Natural killer cell (primary cell): ENCODE measurements at regions not wholly inside any gene's neighbourhood (a gene's known extent, or its start where the extent isn't known, plus 50 kb on each side); places are given as distances from the start of the nearest gene placed in this dataset.

Experiments used
- ATAC-seq, 3 donors: fragments of 150-1000 bp in 2 of 3; fragments of 200-7000 bp in 1 of 3; cut with Tn5 transposase; 1 replicate in 1 of 3; 2 replicates in 2 of 3; pipeline ENCODE4 v1.10.0; 2021; ENCODE audit warnings: mild to moderate bottlenecking in 2 of 3, moderate library complexity in 2 of 3
- DNase-seq, 2 donors: peaks; one replicate each; pipeline versions ENCODE4 v3.0.0 to v3.0.0-alpha.2; 2013 to 2021; ENCODE audit warnings: mixed read lengths in 1 of 2
- H3K27ac ChIP-seq: one replicate; pipeline ENCODE4 v1.5.1; 2013; ENCODE audit warnings: mild to moderate bottlenecking, low read length
- H3K27me3 ChIP-seq: one replicate; pipeline ENCODE4 v1.6.1; 2013; ENCODE audit warnings: low read length; ENCODE audit not compliant: control insufficient read depth, insufficient read depth
- H3K36me3 ChIP-seq: one replicate; pipeline ENCODE4 v1.6.1; 2013; ENCODE audit warnings: low read length; ENCODE audit not compliant: control insufficient read depth, insufficient read depth
- H3K4me1 ChIP-seq: one replicate; pipeline ENCODE4 v1.6.1; 2013; ENCODE audit warnings: low read length; ENCODE audit not compliant: control insufficient read depth, insufficient read depth
- H3K4me3 ChIP-seq: one replicate; pipeline ENCODE4 v1.5.1; 2013; ENCODE audit warnings: low read length
- H3K9me3 ChIP-seq: one replicate; pipeline ENCODE4 v1.6.1; 2013; ENCODE audit warnings: low read length; ENCODE audit not compliant: control insufficient read depth, insufficient read depth
- H3K27ac Mint-ChIP-seq, 2 donors: one replicate each; pipeline ENCODE4 v1.8.0; 2022; ENCODE audit warnings: mild to moderate bottlenecking in 2 of 2, mixed read lengths in 2 of 2, moderate library complexity in 1 of 2
- H3K27me3 Mint-ChIP-seq, 2 donors: one replicate each; pipeline ENCODE4 v1.8.0; 2022; ENCODE audit warnings: low read depth in 2 of 2, mixed read lengths in 2 of 2
- H3K36me3 Mint-ChIP-seq: one replicate; pipeline ENCODE4 v1.8.0; 2022; ENCODE audit warnings: mixed read lengths
- H3K4me1 Mint-ChIP-seq, 2 donors: one replicate each; pipeline ENCODE4 v1.8.0; 2022; ENCODE audit warnings: mixed read lengths in 2 of 2
- H3K4me3 Mint-ChIP-seq: one replicate; pipeline ENCODE4 v1.8.0; 2022; ENCODE audit warnings: mild to moderate bottlenecking, moderate library complexity, mixed read lengths
- H3K9me3 Mint-ChIP-seq, 2 donors: one replicate each; pipeline ENCODE4 v1.8.0; 2022; ENCODE audit warnings: mixed read lengths in 2 of 2
- WGBS: methylation state at CpG from one replicate; pipeline ENCODE4 v1.1.7; 2013; ENCODE audit warnings: missing lambda C conversion rate; ENCODE audit not compliant: insufficient coverage; 5-methylcytosine and 5-hydroxymethylcytosine counted together
- intact Hi-C: fragments of 100-400 bp; cut with micrococcal nuclease; formaldehyde crosslinking; loops from one replicate; pipeline ENCODE4 v1.14.2; 2022
- TF ChIP-seq, protein P1 (sequence below): fragments of 200-600 bp; IDR thresholded peaks from one replicate; pipeline ENCODE4 v1.8.0; 2022; ENCODE audit warnings: antibody characterized with exemption

DNA sequence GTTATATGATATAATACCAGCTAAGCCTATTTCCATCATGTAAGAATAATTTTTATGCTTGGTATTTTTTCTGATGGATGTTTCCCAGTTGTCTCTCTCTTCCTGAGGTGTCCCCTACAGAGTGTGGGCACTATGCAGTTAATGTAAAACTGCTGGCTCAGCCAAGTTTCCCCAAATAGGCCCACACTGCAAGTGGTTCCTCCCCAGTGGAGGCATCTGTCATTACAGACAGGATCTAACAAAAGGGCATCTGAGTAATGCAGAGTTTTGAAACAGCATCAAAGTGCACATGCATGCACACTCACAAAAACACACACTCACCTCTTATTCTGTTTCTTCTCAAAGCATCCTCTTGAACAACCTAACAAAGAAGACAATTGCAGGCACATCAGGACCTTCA lies 221.0 kb downstream of the VCY1B start:
- Histone ChIP-seq H3K27ac (no peak overlapping the region), H3K36me3 (no peaks in the 10 kb centered on the region), H3K4me1 (no peaks in the 10 kb centered on the region), H3K27me3 (no peaks in the 10 kb centered on the region), H3K4me3 (no peak overlapping the region), H3K9me3 (no peaks in the 10 kb centered on the region)
- Mint-ChIP-seq H3K36me3 (no peaks in the 10 kb centered on the region), H3K4me3 (no peak overlapping the region), H3K4me1 (no peaks in the 10 kb centered on the region), H3K27me3 (no peaks in the 10 kb centered on the region), H3K9me3 (peaks cover 0 to 6% of the 10 kb centered on the region in 2 donors), H3K27ac (no peak overlapping the region)
- intact Hi-C loops, result no loop called here
- TF ChIP-seq, protein P1, sequence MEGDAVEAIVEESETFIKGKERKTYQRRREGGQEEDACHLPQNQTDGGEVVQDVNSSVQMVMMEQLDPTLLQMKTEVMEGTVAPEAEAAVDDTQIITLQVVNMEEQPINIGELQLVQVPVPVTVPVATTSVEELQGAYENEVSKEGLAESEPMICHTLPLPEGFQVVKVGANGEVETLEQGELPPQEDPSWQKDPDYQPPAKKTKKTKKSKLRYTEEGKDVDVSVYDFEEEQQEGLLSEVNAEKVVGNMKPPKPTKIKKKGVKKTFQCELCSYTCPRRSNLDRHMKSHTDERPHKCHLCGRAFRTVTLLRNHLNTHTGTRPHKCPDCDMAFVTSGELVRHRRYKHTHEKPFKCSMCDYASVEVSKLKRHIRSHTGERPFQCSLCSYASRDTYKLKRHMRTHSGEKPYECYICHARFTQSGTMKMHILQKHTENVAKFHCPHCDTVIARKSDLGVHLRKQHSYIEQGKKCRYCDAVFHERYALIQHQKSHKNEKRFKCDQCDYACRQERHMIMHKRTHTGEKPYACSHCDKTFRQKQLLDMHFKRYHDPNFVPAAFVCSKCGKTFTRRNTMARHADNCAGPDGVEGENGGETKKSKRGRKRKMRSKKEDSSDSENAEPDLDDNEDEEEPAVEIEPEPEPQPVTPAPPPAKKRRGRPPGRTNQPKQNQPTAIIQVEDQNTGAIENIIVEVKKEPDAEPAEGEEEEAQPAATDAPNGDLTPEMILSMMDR, result no peak
- no peak for ATAC-seq
- no peak for DNase-seq

DNA sequence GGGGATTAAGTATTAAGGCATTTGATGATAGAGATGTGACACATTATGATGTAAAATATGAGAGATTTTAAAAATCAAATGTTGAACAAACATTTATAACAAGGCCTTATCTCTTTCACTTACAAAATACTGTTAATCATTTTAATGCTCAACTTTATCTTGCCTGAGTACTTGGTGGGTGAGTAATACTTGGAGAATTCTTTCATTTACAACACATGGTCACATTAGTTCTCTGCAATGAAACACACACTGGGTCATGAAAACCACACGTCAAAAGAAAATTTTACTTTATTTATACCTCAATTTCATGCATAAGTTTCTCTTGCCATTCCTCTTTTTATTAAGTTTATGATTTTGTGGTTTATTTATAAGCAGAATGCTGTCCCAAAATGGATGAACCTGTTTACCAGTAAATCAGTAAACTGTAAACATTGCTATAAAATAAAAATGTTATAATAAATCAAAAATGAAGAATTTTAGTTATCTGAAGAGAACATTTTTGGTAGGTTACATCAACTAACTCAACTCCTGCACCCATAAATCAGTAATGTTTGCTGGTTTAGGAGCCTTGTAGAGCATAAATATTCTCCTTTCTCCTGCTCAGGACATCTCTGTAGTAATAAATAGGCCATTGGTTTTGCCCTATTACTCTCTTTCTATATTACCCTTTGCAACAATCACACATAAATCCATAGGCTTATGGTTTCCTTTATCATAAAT lies 233.5 kb upstream of the NLGN4Y start:
- no peaks in the 10 kb centered on the region for H3K36me3 ChIP-seq

DNA sequence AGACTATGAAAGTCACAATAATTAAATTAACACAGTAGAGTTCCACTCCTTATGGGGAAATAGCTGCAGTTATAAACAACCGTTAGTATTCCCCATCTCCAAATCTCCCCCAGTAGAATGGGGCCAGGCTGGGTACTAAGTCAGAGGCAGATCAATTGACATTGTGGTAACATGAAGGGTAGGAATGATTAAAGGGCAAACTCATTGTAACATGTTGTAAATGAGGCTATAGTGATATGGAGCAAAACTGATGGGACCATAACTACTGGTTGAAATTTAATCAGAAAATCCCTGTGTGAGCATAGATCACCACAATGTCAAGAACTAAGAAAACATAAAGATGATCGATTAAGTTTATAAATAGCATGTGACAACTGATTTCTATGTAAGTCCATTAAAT lies 231.9 kb upstream of the NLGN4Y start:
- H3K4me1 Mint-ChIP-seq, result no peaks in the 10 kb centered on the region
- no peaks in the 10 kb centered on the region for H3K9me3 Mint-ChIP-seq
- Histone ChIP-seq H3K27ac (no peak overlapping the region), H3K4me1 (no peaks in the 10 kb centered on the region), H3K36me3 (no peaks in the 10 kb centered on the region), H3K4me3 (no peak overlapping the region), H3K27me3 (no peaks in the 10 kb centered on the region), H3K9me3 (no peaks in the 10 kb centered on the region)
- no peaks in the 10 kb centered on the region for H3K36me3 Mint-ChIP-seq
- DNase-seq (no peak), ATAC-seq (no peak)
- no peaks in the 10 kb centered on the region for H3K27me3 Mint-ChIP-seq
- no CpG with 5 or more reads among the region's 2 CpGs for WGBS
- H3K27ac Mint-ChIP-seq, result no peak overlapping the region
- TF ChIP-seq, protein P1, result no peak
- H3K4me3 Mint-ChIP-seq, result no peak overlapping the region
- intact Hi-C loops, result no loop called here

More for the DNA sequence above, 233.5 kb upstream of the NLGN4Y start:
- Mint-ChIP-seq H3K4me1 (no peaks in the 10 kb centered on the region), H3K4me3 (no peak overlapping the region), H3K27me3 (no peaks in the 10 kb centered on the region), H3K36me3 (no peaks in the 10 kb centered on the region), H3K9me3 (no peaks in the 10 kb centered on the region), H3K27ac (no peak overlapping the region)
- Histone ChIP-seq H3K27ac (no peak overlapping the region), H3K4me3 (no peak overlapping the region), H3K4me1 (no peaks in the 10 kb centered on the region), H3K9me3 (no peaks in the 10 kb centered on the region), H3K27me3 (no peaks in the 10 kb centered on the region)
- ATAC-seq, result no peak
- TF ChIP-seq, protein P1, result no peak
- intact Hi-C loops, result no loop called here
- DNase-seq, result no peak
- no CpG with 5 or more reads among the region's 1 CpG for WGBS

DNA sequence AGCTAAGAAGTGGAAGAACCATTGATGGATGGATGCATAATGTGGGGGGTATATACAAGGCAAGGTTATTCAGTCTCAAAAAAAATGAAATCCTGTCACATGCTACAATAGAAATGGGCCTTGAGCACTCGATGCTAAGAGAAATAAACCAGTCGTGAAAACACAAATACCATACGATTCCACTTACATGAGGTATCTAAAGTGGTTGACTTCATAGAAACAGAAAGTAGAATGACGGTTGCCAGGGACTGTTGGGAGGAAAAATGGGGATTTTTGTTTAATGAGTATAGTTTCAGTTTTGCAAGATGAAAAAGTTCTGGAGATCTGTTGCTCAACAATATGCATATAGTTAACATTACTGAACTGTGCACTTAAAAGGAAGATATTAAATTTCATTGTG lies 223.6 kb upstream of the NLGN4Y start:
- H3K36me3 ChIP-seq, result no peaks in the 10 kb centered on the region
- Mint-ChIP-seq H3K36me3 (no peaks in the 10 kb centered on the region), H3K4me3 (no peak overlapping the region), H3K4me1 (no peaks in the 10 kb centered on the region), H3K9me3 (no peaks in the 10 kb centered on the region), H3K27me3 (no peaks in the 10 kb centered on the region), H3K27ac (no peak overlapping the region)
- no peaks in the 10 kb centered on the region for H3K9me3 ChIP-seq
- no peak overlapping the region for H3K27ac ChIP-seq
- TF ChIP-seq, protein P1, result no peak
- ATAC-seq, result no peak
- no peak overlapping the region for H3K4me3 ChIP-seq
- H3K27me3 ChIP-seq, result no peaks in the 10 kb centered on the region
- intact Hi-C loops, result no loop called here
- WGBS, result 97% methylated on average over 3 of the region's 4 CpGs
- H3K4me1 ChIP-seq, result no peaks in the 10 kb centered on the region
- peak in 1 of 2 donors; percentile 46 for DNase-seq
